8988T (cell line): ENCODE measurements at regions not wholly inside any gene's neighbourhood (a gene's known extent, or its start where the extent isn't known, plus 50 kb on each side); places are given as distances from the start of the nearest gene placed in this dataset.
"Not testable (repeated sequence)": the region's sequence is repeated elsewhere in the genome, so short reads cannot be mapped to it uniquely, and the experiment has no call there.

ENCODE experiments used
- DNase-seq: peaks from one replicate; pipeline ENCODE4 v3.0.0; 2011

GRCh38 chr15:79608066-79608864 is 176.1 kb downstream of the MINAR1 start:
- DNase-seq: no peak

- no peak for DNase-seq
Measured at GRCh38 chr15:79609506-79609905, 177.4 kb downstream of the MINAR1 start.

GRCh38 chr15:79610021-79610420 is 177.9 kb downstream of the MINAR1 start:
- DNase-seq: no peak

DNA sequence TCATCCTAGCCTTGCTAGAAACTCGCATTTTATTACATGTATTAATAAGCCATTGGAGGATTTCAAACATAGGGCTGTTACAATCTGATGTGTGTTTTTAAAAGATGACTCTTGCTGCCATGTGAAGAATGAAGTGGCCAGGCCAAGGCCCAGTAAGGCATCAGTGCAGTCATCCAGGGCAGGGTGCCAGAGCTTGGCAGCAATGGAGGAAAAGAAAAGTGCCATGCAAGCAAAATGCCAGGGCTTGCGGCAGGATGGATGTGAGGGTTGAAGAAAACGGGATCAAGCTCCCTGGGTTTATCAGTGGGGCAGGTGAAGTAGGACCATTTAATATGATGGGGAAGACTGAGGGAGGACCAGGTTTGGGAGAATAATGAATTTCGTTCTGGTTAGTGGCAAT is 183.6 kb downstream of the MINAR1 start:
- DNase-seq: no peak

GRCh38 chr15:79617071-79617470 is 184.9 kb downstream of the MINAR1 start:
- DNase-seq: no peak

DNA sequence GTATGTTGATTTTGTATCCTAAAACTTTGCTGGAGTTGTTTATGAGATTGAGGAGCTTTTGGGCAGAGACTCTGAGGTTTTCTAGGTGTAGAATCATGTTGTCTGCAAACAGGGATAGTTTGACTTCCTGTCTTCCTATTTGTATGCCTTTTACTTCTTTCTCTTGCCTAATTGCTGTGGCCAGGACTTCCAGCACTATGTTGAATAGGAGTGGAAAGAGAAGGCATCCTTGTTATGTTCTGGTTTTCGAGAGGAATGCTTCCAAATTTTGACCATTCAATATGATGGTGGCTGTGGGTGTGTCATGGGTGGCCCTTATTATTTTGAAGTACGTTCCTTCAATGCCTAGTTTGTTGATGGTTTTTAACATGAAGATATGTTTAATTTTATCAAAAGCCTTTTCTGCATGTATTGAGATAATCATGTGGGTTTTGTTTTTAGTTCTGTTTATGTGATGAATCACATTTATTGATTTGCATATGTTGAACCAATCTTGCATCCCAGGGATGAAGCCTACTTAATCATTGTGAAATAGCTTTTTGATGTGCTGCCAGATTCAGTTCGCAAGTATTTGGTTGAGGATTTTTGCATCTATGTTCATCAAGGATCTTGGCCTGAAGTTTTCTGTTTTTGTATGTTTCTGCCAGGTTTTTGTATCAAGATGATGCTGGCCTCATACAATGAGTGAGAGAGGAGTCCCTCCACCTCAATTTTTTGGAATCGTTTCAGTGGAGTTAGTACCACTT is 188.1 kb downstream of the MINAR1 start:
- DNase-seq: no peak

GRCh38 chr15:79621805-79622204 is 189.7 kb downstream of the MINAR1 start:
- DNase-seq: not testable (repeated sequence)

DNA sequence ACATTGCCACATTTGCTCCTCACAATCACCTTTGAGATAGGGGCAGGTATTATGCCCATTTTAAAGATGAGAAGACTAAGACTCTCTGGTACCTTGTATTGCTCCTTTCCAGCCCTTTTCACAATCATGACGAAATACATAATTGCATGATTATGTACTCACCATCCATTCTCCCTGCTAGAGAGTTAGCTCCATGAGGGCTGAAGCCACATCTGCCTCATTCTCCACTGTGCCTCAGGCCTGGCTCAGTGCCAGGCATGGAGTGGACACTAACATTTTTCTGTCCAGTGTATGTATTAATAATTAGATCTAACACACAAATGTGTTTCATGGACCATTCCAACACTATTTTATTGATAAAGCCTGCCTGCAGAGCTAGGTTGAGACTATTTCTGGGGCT is 191.4 kb downstream of the MINAR1 start:
- no peak for DNase-seq

DNA sequence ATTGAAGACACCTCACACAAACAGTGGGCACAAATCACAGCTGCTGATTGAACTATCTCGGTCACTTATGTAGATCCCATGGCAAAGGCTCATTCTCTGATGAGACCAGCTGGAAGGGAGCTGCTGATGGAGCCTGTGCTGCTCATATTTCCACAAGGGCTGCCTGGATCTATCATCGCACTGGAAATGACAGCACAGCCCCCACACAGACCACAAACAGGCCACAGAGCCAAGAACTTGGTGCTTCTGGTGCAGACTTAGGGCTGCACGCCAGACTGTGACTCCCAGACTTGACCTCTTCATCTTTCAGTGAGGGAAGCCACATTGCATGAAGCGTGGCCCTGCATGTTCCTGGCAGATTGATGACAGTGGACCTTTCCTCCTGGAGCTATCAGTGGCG is 197.6 kb downstream of the MINAR1 start:
- DNase-seq: no peak

- no peak for DNase-seq
Measured at GRCh38 chr15:79632457-79632856, 200.3 kb downstream of the MINAR1 start.

DNA sequence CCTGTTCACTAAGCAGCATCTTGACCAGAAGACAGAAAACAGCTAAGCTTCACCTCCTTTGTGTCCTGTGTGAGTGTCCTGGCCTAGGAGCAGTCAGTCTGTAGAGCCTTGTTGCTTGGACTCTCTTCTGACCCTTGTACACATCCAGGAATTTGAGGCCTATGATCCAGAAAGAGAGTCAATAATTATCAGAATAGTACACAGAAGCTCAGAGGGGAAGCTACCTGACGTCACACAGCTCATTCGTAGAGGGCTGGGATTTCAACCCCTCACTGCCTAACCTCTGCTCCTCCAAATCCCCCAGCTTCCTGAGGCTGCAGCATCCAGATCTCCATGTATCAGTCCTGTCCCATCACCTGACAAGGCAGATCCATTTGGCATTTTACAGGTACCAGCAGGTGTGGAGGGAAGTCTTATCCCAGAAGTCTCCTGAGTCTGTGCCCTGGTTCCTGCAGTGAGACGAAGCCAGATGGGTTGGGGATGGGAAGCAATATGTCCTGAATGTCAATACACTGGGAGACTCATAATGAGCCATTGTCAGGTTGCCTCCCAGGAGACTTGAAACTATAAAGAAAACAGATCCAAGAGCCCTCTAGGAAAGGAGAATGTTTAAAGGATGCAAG is 203.1 kb downstream of the MINAR1 start:
- DNase-seq: no peak

DNA sequence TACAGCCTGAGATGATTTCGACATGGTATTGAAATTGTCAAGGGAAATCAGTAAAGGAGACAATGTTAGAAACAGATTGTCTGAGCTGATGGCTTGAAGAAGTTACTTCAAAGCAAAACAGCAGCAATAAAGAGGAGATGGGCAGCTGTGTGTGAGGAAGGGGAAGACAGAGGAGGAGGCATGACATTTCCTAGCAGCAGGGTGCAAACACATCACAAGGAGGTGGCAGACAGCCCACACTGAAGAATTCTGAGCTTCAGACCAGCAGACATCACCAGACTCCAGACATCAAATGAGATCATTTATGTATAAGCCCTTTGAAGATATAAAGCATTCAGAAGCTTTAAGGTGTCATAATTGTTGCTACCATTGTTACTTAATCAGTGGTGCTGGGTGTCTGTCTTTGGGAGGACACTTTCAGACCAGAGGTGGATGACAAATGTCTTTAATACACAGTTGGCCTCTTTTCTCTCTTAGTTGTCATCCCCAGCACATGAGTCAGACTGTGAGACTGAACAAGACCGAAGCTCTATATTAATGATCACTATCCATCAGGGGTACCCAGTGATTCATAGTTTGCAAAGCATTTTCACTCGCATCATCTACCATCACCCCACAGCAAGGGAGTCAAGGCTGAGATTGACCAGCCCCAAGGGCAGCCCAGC is 203.9 kb downstream of the MINAR1 start:
- no peak for DNase-seq

GRCh38 chr15:79640206-79640605 is 208.1 kb downstream of the MINAR1 start:
- DNase-seq: no peak

- no peak for DNase-seq
Measured at GRCh38 chr15:79641841-79642240, 209.7 kb downstream of the MINAR1 start.

- DNase-seq: no peak
Measured at GRCh38 chr15:79643393-79643792, 211.3 kb downstream of the MINAR1 start.

- DNase-seq: no peak
Measured at GRCh38 chr15:79644091-79644490, 212.0 kb downstream of the MINAR1 start.

DNA sequence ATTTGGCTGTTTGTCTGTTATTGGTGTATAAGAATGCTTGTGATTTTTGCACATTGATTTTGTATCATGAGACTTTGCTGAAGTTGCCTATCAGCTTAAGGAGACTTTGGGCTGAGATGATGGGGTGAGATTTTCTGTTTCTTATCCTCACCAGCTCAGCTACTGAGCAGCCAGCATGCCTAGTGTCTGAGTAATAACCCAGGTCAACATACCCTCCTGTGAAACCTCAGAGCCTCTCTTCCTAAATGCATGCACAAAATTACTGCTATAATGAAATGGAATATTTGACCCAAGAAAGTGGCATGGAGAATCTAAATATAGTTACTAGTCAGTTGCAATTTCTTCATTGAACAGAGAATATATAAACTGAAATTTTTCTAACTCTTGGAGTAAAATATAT is 220.8 kb downstream of the MINAR1 start:
- DNase-seq: not testable (repeated sequence)

GRCh38 chr15:79653533-79653932 is 221.4 kb downstream of the MINAR1 start:
- DNase-seq: no peak

- DNase-seq: no peak
Measured at GRCh38 chr15:79656151-79657000, 224.2 kb downstream of the MINAR1 start.

DNA sequence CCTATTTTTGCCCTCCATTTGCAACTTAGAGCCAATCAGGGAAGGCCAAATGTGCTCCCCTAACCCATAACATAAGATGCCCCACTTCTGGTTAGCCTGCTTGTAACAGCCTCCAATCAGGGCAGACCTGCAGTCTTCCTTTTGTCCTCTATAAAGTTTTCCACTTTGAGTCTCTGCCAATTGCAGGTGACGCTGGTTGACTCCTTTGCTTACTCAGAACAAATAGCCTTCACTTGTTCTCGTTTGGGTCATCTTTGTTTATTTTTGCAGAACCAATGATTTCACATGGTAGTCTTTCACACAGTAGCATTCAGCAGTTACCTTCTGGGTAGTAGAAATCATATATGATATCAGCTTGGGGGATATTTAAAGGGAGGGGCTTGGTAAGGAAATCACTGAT is 225.6 kb downstream of the MINAR1 start:
- DNase-seq: no peak

DNA sequence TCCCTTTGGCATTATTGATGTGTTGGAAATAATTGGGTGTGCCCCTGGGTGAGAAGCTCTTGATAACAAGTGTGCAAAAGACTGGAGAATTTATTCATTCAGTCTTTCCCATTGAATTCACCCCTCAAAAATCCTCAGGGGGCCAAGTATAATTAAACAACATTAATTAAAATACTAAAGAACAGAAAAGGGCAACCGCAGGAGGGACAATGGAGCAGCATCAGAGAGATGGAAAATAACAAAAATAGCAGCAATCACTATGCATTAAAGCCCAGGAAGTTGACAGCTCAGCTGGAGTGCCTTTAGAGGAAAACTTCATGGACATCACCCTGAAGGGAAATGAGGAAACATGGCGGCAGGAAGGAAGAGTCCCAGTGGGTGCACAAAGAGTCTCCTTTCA is 227.6 kb downstream of the MINAR1 start:
- DNase-seq: no peak

DNA sequence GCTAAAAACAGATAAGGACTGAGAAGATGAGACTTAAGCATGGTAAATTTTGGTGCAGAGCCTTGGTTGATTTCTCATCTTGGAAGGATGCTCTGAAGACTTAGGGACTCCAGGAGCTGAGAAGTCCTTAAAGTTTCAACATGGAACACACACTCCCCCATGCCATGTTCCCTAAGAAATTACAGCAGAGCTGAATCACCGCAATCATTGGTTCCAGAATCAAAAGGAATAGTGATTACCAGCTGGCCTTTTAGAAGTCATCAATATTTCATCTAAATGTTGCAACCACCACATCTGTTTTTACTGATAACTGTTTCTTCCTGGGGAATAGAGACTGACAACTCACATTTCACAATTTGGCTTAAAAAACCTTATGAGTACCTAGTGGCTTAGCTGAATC is 229.3 kb downstream of the MINAR1 start:
- no peak for DNase-seq
